Body of pancreas (tissue), 4 donors: ENCODE measurements at regions not wholly inside any gene's neighbourhood (a gene's known extent, or its start where the extent isn't known, plus 50 kb on each side); places are given as distances from the start of the nearest gene placed in this dataset.

Source experiments
- ATAC-seq: fragments of 150-250 bp; one replicate; pipeline ENCODE4 v1.9.1; 2016
- DNase-seq, 4 donors: peaks; one replicate each; pipeline ENCODE4 v3.0.0-alpha.2; 2019
- H3K27ac ChIP-seq, 4 donors: fragments of 200-600 bp; sonication (generic); 1 replicate in 3 of 4; 2 replicates in 1 of 4; pipeline versions ENCODE4 v1.5.1 to v1.6.1; 2016 to 2019; ENCODE audit warnings: mild to moderate bottlenecking in 1 of 4, mixed read lengths in 1 of 4, moderate library complexity in 1 of 4
- H3K27me3 ChIP-seq, 2 donors: fragments of 200-600 bp; sonication (generic); one replicate each; pipeline ENCODE4 v1.6.0; 2016; ENCODE audit warnings: mild to moderate bottlenecking in 1 of 2
- H3K36me3 ChIP-seq, 2 donors: fragments of 200-600 bp; sonication (generic); replicated peaks in 1 of 2; 2 replicates each; pipeline ENCODE4 v1.5.1; 2016; ENCODE audit warnings: low read depth in 2 of 2; ENCODE audit not compliant: insufficient read depth in 1 of 2
- H3K4me1 ChIP-seq: fragments of 200-600 bp; sonication (generic); one replicate; pipeline ENCODE4 v1.6.0; 2016
- H3K4me3 ChIP-seq, 2 donors: fragments of 200-600 bp; sonication (generic); 1 replicate in 1 of 2; 2 replicates in 1 of 2; pipeline ENCODE4 v1.5.1; 2016 to 2019
- H3K9me3 ChIP-seq, 3 donors: fragments of 200-600 bp; sonication (generic); 1 replicate in 2 of 3; 2 replicates in 1 of 3; pipeline ENCODE4 v1.5.1; 2016
- POLR2A ChIP-seq, 3 donors: fragments of 450-650 bp; IDR thresholded peaks; one replicate each; pipeline ENCODE4 v1.6.1; 2016; ENCODE audit warnings: antibody characterized with exemption in 3 of 3, mild to moderate bottlenecking in 2 of 3
- WGBS, 2 donors: methylation state at CpG; one replicate each; pipeline ENCODE4 v1.1.5; 2017; 5-methylcytosine and 5-hydroxymethylcytosine counted together
- intact Hi-C: fragments of 100-400 bp; cut with DNase I; formaldehyde crosslinking; loops from one replicate; pipeline ENCODE4 v1.15.1; 2023
- TF ChIP-seq, protein P1 (sequence below), 7 experiments: fragments of 450-650 bp in 4 of 7; fragments of 200-600 bp in 3 of 7; sonication (generic) in 3 of 7; IDR thresholded peaks; one replicate each; pipeline ENCODE4 v1.5.1; 2016 to 2019; ENCODE audit warnings: antibody characterized with exemption in 7 of 7

DNA sequence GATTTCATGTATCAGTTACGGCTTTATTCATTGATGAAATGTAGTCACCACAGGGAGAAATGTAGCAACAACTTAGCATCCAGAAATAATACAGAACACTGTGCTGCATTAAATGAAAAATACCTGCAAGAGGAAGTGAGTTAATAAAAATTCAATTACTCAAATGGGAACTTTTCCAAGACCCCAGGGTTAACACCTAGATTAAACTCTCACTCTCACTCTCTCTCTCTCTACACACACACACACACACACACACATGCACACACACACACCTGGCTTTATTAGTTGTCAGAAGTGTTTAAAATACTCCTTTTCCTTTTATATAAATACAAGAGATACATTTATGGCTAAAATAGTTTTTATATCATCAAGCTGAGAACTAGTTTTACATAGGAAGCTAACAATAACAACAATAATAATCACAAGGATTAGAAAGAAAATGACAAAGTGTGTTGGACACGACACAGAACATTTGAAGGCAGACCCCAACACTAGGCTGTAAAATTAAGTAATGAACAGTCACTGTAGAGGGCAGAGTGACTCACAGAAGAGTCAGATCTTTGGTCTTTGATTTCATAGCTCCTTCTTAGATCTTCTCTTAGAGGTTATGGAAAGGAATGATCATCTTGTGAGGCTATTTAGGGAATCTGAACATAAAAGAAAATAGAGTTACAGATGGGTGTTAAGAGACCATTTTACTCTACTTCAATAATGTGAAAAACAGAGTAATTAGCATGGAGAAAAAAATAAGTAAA is 1266.0 kb upstream of the ADGRL2 start:
- ATAC-seq (no peak), DNase-seq (no peak)
- peaks cover 6% of the 10 kb centered on the region for H3K4me1 ChIP-seq
- H3K36me3 ChIP-seq = no peaks in the 10 kb centered on the region
- H3K9me3 ChIP-seq = no peaks in the 10 kb centered on the region
- no peaks in the 10 kb centered on the region for H3K27me3 ChIP-seq
- H3K4me3 ChIP-seq = no peak overlapping the region
- TF ChIP-seq, protein P1, sequence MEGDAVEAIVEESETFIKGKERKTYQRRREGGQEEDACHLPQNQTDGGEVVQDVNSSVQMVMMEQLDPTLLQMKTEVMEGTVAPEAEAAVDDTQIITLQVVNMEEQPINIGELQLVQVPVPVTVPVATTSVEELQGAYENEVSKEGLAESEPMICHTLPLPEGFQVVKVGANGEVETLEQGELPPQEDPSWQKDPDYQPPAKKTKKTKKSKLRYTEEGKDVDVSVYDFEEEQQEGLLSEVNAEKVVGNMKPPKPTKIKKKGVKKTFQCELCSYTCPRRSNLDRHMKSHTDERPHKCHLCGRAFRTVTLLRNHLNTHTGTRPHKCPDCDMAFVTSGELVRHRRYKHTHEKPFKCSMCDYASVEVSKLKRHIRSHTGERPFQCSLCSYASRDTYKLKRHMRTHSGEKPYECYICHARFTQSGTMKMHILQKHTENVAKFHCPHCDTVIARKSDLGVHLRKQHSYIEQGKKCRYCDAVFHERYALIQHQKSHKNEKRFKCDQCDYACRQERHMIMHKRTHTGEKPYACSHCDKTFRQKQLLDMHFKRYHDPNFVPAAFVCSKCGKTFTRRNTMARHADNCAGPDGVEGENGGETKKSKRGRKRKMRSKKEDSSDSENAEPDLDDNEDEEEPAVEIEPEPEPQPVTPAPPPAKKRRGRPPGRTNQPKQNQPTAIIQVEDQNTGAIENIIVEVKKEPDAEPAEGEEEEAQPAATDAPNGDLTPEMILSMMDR (IDR thresholded peaks at IDR 0.05) = no peak
- TF ChIP-seq POLR2A (IDR thresholded peaks at IDR 0.05) = no peak
- intact Hi-C loops = no loop called here
- WGBS, 2 donors = 61 to 66% methylated on average over 2 of the region's 2 CpGs
- H3K27ac ChIP-seq = no peak overlapping the region

DNA sequence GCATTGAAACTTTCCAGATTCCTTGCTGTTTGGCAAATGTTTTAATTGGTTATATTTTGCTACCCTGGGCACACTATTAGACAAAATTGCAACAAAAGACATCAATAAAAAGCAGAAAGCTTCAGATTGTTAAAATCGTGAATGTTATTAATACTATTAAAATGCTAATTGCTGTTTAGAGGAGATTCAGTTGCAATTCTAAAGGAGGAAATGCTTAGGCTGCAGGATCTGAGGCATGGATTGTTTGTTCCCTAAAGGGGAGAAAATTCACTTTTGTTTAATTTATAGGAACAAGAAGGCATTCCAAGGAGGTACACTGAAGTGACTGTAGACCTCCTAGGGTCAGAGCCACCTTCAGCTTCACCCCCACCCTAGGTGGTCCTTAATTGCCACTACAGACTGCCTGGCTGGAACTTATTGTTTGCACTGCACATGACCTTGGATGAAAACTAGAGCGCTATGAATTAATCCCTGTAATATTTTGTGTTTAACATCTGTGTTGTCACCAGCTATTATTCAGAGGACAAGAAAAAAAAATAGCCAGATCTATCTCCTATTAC is 1266.9 kb upstream of the ADGRL2 start:
- WGBS, 2 donors = 0 to 8% methylated on average over 2 of the region's 2 CpGs
- Histone ChIP-seq H3K4me3 (no peak overlapping the region), H3K9me3 (no peaks in the 10 kb centered on the region), H3K4me1 (peaks cover 6% of the 10 kb centered on the region), H3K27me3 (no peaks in the 10 kb centered on the region), H3K27ac (no peak overlapping the region), H3K36me3 (no peaks in the 10 kb centered on the region)
- ATAC-seq (no peak), DNase-seq (no peak)
- TF ChIP-seq, protein P1 (IDR thresholded peaks at IDR 0.05) = no peak
- no peak for TF ChIP-seq POLR2A (IDR thresholded peaks at IDR 0.05)
- intact Hi-C loops = no loop called here

DNA sequence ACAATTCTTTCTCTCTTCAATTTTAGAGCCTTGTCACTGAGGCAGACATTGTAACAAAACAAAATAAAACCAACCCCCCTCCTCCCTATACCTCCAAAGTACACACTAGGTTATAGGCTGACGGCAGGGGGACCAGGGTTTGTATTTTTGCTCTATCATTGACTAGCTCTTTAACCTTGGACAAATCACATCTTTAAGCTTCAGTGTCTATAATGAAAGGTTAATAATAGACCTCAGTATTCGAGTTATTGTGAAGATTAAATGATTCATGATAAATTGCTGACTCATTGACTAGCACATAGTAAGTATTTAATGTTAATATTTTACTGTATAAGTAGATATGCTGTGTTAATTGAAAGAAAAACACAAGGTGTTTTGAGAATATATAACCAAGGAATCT is 1267.6 kb upstream of the ADGRL2 start:
- no peak for TF ChIP-seq POLR2A (IDR thresholded peaks at IDR 0.05)
- TF ChIP-seq, protein P1 (IDR thresholded peaks at IDR 0.05) = no peak
- Histone ChIP-seq H3K36me3 (no peaks in the 10 kb centered on the region), H3K4me1 (peaks cover 6% of the 10 kb centered on the region), H3K4me3 (no peak overlapping the region), H3K27ac (no peak overlapping the region), H3K27me3 (no peaks in the 10 kb centered on the region), H3K9me3 (no peaks in the 10 kb centered on the region)
- intact Hi-C loops = no loop called here
- DNase-seq = no peak
- no peak for ATAC-seq
- WGBS, 2 donors = 28 to 29% methylated on average over 2 of the region's 2 CpGs

DNA sequence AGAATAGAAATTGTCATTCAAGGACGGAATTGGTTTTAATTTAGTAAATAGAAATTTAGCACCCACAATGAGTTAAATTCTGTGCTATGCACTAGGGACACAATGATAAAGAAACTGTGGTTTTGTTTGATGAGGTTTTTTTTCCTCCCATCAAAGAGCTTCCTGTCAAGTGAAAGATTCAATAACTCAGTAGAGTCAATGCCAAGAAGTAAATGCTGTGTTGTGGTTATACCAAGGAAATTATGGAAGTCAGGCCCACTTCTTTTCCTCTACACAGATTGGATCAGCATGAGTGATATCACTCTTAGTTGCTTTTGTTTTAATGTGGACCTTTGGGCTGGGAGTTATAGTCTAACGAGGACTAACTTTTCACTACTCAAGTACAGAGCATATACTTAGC is 1269.6 kb upstream of the ADGRL2 start:
- Histone ChIP-seq H3K4me3 (no peak overlapping the region), H3K27ac (no peak overlapping the region), H3K4me1 (peaks cover 6% of the 10 kb centered on the region), H3K9me3 (no peaks in the 10 kb centered on the region), H3K36me3 (no peaks in the 10 kb centered on the region), H3K27me3 (no peaks in the 10 kb centered on the region)
- intact Hi-C loops = no loop called here
- DNase-seq = no peak
- WGBS, 2 donors = 40 to 41% methylated on average over 2 of the region's 2 CpGs
- ATAC-seq = no peak
- no peak for TF ChIP-seq POLR2A (IDR thresholded peaks at IDR 0.05)
- TF ChIP-seq, protein P1 (IDR thresholded peaks at IDR 0.05) = no peak

DNA sequence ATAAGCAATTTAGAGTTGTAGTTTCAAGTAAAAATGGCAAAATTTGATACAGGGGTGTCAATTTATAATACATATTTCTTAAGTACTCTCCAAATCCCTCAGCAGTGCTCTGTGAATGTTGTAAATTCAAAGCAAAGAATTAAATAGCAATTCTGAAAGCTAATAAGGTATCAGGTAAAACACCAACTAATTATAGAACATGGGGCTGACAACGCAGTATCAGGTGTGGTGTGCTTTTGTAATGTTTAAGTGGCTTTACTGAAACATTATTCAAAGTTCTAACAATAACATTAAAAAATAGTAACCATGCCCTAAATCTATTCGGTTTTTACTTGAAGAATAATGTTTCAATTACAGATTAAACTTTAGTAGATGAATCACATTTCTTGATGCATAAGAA is 1271.2 kb upstream of the ADGRL2 start:
- intact Hi-C loops = no loop called here
- Histone ChIP-seq H3K9me3 (no peaks in the 10 kb centered on the region), H3K4me3 (no peak overlapping the region), H3K4me1 (peaks cover 6% of the 10 kb centered on the region), H3K27me3 (no peaks in the 10 kb centered on the region), H3K36me3 (no peaks in the 10 kb centered on the region), H3K27ac (no peak overlapping the region)
- 57 to 69% methylated on average over 2 of the region's 2 CpGs for WGBS, 2 donors
- ATAC-seq = no peak
- DNase-seq = no peak
- no peak for TF ChIP-seq POLR2A (IDR thresholded peaks at IDR 0.05)
- TF ChIP-seq, protein P1 (IDR thresholded peaks at IDR 0.05) = no peak
